ENCODE measurements at regions not wholly inside any gene's neighbourhood (a gene's known extent, or its start where the extent isn't known, plus 50 kb on each side); places are given as distances from the start of the nearest gene placed in this dataset.
A peak's percentile ranks its signal among the peaks of the same experiment; 100 is the strongest.
"Not testable (repeated sequence)": the region's sequence is repeated elsewhere in the genome, so short reads cannot be mapped to it uniquely, and the experiment has no call there.

GRCh38 chr5:127216143-127216542, 74.5 kb upstream of the MEGF10 start:
- DNase-seq: no peak

- DNase-seq: no peak
Observed at GRCh38 chr5:127216898-127217675, 73.5 kb upstream of the MEGF10 start.

GRCh38 chr5:127221936-127222335, 68.7 kb upstream of the MEGF10 start:
- DNase-seq: not testable (repeated sequence)

GRCh38 chr5:127222571-127223156, 67.9 kb upstream of the MEGF10 start:
- DNase-seq: not testable (repeated sequence)

GRCh38 chr5:127223256-127223974, 67.2 kb upstream of the MEGF10 start:
- no peak for DNase-seq

- no peak for DNase-seq
Observed at GRCh38 chr5:127227881-127228280, 62.7 kb upstream of the MEGF10 start.

- no peak for DNase-seq
Observed at GRCh38 chr5:127228540-127229184, 61.9 kb upstream of the MEGF10 start.

- DNase-seq: peak; percentile 29 to 38
Observed at GRCh38 chr5:127229185-127229889, 61.3 kb upstream of the MEGF10 start.

GRCh38 chr5:127231118-127231517, 59.5 kb upstream of the MEGF10 start:
- no peak for DNase-seq

- DNase-seq: no peak
Observed at GRCh38 chr5:127233590-127233989, 57.0 kb upstream of the MEGF10 start.

GRCh38 chr5:127235136-127235535, 55.5 kb upstream of the MEGF10 start:
- no peak for DNase-seq

GRCh38 chr5:127236254-127236653, 54.3 kb upstream of the MEGF10 start:
- DNase-seq: no peak

All from hippocampal formation (tissue), 2 donors.